CD4-positive, alpha-beta T cell treated with Interleukin-4 for 4 hours (primary cell): ENCODE measurements at regions not wholly inside any gene's neighbourhood (a gene's known extent, or its start where the extent isn't known, plus 50 kb on each side); places are given as distances from the start of the nearest gene placed in this dataset.
"Not testable (repeated sequence)": the region's sequence is repeated elsewhere in the genome, so short reads cannot be mapped to it uniquely, and the experiment has no call there.

Source experiments
- DNase-seq: peaks from one replicate; pipeline ENCODE4 v3.0.0-alpha.2; 2020

DNA sequence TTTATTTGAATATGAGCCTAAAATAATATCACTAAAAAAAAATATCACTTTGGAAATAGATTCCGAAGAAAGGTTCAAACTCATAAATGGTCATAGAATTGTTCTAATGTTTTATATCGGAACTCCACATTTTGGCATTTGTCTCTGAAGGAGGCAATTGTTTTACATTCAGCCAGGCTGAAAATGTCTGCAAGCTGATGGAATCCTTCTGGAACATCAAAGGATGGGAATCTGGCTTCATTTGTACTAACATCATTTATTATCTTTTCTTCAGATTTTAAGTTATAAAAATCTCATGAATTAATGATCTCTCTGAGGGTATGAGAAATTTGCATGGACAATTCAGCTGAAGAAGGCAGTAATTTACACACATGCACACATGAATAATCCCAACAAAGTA lies 251.4 kb upstream of the RGMA start:
- DNase-seq: no peak

- DNase-seq: no peak
These were observed 244.8 kb upstream of the RGMA start for GRCh38 chr15:93333796-93334195.

DNA sequence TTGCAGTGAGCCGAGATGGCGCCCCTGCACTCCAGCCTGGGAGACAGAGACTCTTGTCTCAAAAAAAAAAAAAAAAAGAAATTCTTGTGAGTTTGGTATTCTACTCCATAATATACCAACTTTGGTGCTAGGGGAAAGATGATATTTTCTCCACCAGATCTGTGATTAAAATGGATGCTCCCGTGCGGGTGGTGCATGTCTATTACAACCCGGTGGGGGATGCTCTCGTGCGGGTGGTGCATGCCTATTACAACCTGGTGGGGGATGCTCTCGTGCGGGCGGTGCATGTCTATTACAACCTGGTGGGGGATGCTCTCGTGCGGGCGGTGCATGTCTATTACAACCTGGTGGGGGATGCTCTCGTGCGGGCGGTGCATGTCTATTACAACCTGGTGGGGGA lies 244.1 kb upstream of the RGMA start:
- not testable (repeated sequence) for DNase-seq

- no peak for DNase-seq
These were observed 243.2 kb upstream of the RGMA start for GRCh38 chr15:93332168-93332553.

GRCh38 chr15:93331545-93332167 lies 242.6 kb upstream of the RGMA start:
- DNase-seq: no peak

DNA sequence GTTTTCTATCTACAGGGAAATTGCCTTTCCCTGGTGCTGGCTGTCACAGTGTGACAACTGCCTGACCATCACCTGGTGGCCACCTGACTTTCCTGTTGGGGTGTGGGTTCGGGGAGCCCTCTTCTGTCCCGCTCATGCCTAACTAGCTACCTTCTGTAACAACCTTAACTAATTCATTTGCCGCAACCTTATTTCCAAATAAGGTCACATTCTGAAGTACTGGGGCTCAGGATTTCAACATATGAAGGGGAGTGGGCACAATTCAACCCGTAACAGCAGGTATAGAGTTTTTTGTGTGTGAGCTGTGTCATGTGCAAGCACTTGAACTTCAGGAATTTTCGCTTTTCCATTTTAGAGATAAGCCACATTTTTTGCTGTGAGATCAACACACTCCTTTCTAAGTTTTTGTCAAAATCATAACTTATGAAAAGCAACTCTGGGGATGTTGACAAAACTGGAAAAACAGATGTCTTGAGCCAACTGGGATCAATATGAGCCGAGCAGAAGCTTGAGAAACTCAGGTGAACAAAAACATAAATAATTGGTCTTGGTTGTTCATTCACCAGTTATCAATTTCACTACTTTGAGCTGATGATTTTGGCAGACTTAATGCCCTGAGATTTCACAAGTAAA lies 242.0 kb upstream of the RGMA start:
- no peak for DNase-seq

GRCh38 chr15:93327364-93327763 lies 238.4 kb upstream of the RGMA start:
- DNase-seq: no peak

- DNase-seq: no peak
These were observed 235.4 kb upstream of the RGMA start for GRCh38 chr15:93324186-93324975.

GRCh38 chr15:93321881-93322282 lies 232.9 kb upstream of the RGMA start:
- DNase-seq: no peak

GRCh38 chr15:93319121-93319814 lies 230.3 kb upstream of the RGMA start:
- no peak for DNase-seq

DNA sequence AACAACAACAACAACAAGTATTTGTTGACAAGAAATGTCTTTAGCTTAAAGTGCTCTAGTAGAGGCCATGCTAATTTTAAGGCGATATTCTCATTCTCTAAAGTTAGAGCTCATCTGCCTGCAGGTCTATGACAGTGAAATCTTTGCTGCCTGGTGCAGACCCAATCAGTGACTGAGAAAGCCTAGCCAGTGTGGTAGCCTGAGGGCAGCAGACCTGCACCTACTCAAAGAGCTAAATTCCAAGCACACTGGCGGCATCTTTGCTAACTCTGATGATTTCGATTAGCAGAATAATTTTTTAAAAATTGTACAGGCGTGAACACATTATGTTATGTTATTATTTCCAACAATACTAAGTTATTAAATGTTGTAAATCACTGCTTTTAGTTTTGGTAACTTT lies 228.8 kb upstream of the RGMA start:
- DNase-seq: no peak

DNA sequence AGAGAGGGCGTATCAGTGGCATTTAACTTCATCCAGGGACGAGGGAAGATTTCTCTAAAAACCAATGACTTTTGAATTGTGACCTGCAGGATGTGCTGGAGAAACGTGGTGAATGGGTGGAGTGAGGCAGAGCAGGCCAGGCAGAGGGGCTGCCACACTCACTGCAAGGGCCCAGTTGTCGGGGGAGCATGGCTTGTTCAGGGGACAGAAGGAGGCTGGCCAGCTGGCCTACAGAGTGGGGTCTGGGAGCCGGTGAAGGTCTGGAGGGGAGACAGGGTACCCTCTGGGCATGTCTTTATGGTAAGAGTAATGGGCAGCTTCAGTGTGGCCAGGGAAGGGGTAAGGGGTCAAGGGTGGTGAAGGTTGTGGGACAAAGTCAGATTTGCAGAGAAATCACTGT lies 225.2 kb upstream of the RGMA start:
- no peak for DNase-seq

DNA sequence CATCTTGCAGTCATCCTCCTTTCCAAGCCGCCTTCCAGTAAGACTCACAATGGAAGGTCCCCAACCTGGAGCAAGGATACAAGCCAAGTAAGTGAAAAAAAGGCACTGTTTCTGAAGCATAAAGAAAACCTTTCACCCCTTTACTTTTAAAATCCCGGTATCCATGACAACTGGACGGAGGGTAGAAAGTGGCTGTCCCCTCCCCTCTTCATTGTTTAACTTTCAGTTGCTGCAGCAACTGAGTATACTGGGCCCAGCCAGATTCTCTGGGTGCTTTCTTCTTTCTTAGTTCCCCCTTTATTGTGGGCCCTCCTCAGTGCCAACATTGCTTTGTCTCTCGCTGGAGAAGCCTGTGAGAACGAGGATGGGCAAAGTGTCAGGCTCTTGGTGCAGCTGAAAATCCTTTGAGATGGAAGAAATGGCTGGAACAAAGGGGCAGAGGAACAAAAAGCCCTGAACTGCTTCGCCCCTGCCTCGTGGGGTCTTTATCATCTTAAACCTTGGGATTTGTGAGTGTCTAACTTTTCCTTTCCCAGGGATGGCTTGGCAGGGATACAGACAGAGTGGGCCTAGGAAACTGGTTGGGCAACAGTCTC lies 224.0 kb upstream of the RGMA start:
- DNase-seq: no peak

GRCh38 chr15:93311620-93312019 lies 222.6 kb upstream of the RGMA start:
- no peak for DNase-seq

- DNase-seq: no peak
These were observed 219.1 kb upstream of the RGMA start for GRCh38 chr15:93308026-93308690.

- DNase-seq: no peak
These were observed 218.5 kb upstream of the RGMA start for GRCh38 chr15:93307513-93307912.

- no peak for DNase-seq
These were observed 216.3 kb upstream of the RGMA start for GRCh38 chr15:93305306-93305705.

DNA sequence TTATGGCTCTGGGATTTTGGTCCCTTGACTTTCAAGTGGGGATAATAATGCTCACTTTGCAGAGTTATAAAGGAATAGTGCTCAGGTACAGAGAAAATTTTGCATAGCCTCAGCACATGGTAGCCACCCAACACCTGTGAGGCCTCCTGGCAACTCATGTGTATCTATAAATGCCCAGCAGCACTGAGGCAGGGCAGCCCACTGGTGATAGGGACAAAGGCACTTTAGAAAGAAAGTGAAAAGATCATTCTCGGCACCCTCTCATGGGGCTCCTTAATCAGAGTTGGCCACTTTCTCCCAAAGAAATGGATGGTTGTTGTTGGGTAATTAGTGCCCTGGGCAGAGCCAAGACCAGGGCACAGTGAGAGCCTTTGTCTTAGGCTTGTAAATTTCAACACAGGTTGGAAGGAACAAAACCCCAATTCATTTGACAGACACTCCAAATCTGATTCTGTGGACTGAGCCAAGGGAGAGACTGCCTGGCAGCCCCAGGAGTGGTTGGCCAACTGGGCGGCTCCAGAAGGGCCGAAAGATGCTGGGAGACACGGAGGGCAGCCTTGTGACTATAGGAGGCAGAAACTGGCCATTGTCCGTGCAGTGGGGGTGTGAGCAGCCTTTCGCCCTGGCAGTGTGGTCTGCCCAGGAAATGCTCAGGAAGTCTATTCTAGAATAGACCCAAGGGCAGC lies 213.2 kb upstream of the RGMA start:
- DNase-seq: no peak

- DNase-seq: no peak
These were observed 211.8 kb upstream of the RGMA start for GRCh38 chr15:93300796-93301195.

DNA sequence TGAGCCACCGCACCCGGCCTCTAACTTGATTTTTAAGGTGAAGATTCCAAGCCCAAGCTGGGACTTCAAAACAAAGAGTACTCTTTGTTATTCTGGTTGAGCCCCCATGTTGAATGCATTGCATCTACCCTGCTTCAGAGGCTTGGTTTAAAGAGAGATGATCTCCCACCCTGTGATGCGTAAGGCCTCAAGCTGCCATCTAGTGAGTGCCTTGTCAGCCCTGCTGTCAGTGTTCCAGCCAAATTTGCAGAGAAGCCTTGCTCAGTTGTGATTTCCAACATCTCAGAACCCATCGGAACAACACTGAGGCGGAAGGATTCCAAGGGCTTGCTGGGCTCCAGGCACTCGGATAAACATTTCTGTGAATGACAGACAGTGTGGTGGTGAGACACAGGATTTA lies 210.7 kb upstream of the RGMA start:
- DNase-seq: no peak

DNA sequence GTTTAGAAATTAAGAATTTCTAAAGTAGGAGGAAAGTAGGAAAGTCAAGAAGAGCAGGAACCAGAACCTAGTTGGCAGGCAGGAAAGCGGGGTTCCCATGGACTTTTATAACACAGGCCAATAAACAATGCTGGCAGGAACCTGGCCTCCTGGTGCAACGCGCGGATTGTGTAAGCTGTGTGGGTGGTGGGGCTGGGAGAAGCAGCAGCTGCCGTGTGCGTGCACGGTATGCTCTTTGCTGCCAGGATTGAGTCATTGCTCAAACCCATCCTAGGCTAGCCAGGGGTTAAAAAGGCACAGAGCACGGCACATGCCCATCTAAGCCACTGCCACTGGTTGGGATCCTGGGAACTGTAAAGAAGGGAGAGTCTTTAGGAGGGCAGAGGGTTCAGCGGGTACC lies 209.9 kb upstream of the RGMA start:
- DNase-seq: no peak
